Ovary (tissue), 7 donors: ENCODE measurements at regions not wholly inside any gene's neighbourhood (a gene's known extent, or its start where the extent isn't known, plus 50 kb on each side); places are given as distances from the start of the nearest gene placed in this dataset.

Source experiments
- DNase-seq, 5 donors: peaks; one replicate each; pipeline ENCODE4 v3.0.0-alpha.2; 2019 to 2020
- H3K27ac ChIP-seq, 2 donors: fragments of 200-600 bp; one replicate each; pipeline versions ENCODE4 v1.5.1 to v1.8.0; 2019 to 2022
- H3K27me3 ChIP-seq: fragments of 200-600 bp; one replicate; pipeline ENCODE4 v1.8.0; 2022
- H3K36me3 ChIP-seq: fragments of 200-600 bp; sonication (generic); one replicate; pipeline ENCODE4 v1.5.1; 2019
- H3K4me1 ChIP-seq: one replicate; pipeline ENCODE4 v1.8.1; 2013; ENCODE audit warnings: mild to moderate bottlenecking, moderate library complexity; ENCODE audit not compliant: insufficient read depth
- H3K4me3 ChIP-seq: fragments of 200-600 bp; sonication (generic); one replicate; pipeline ENCODE4 v1.5.1; 2017
- H3K9me3 ChIP-seq, 2 donors: fragments of 200-600 bp in 1 of 2; sonication (generic) in 1 of 2; one replicate each; pipeline versions ENCODE4 v1.5.1 to v1.8.1; 2013 to 2019; ENCODE audit warnings: mild to moderate bottlenecking in 1 of 2, moderate library complexity in 1 of 2
- CTCF ChIP-seq, 3 donors: fragments of 450-650 bp in 2 of 3; fragments of 200-600 bp in 1 of 3; IDR thresholded peaks; one replicate each; pipeline versions ENCODE4 v1.5.1 to v1.8.0; 2016 to 2022; ENCODE audit warnings: antibody characterized with exemption in 3 of 3, mild to moderate bottlenecking in 1 of 3
- EP300 ChIP-seq: sonication (generic); formaldehyde crosslinking; IDR thresholded peaks from one replicate; pipeline ENCODE4 v1.6.1; 2017; ENCODE audit warnings: antibody characterized with exemption
- POLR2A ChIP-seq: fragments of 450-650 bp; IDR thresholded peaks from one replicate; pipeline ENCODE4 v1.6.1; 2017; ENCODE audit warnings: antibody characterized with exemption, mild to moderate bottlenecking, moderate library complexity
- WGBS, 3 donors: extraction: QIAGEN DNeasy Blood & Tissue Kit in 1 of 3; methylation state at CpG; one replicate each; pipeline versions ENCODE4 v1.1.5 to v1.1.7; 2013 to 2017; 5-methylcytosine and 5-hydroxymethylcytosine counted together
- intact Hi-C, 4 donors: fragments of 100-400 bp; cut with DNase I; formaldehyde crosslinking; loops; one replicate each; pipeline versions ENCODE4 v1.11.0 to v1.15.1; 2022 to 2023
- donor health status: DM: no; HTN: no; CAD: no; lungs with moderate emphysema.
- donor health status: DM: no; HTN: no; CAD: no.
- donor health status: Bipolar disorder and iron deficiency.
- donor health status: DM: no; HTN: no; CAD: no.
- donor health status: DM: yes; HTN: yes; CAD: no.

GRCh38 chr1:96992871-96993270 lies 271.3 kb downstream of the PTBP2 start:
- no peaks in the 10 kb centered on the region for H3K9me3 ChIP-seq
- 88 to 91% (median 88%) methylated on average over 3 of the region's 3 CpGs for WGBS, 3 donors
- intact Hi-C loops = no loop called here
- no peaks in the 10 kb centered on the region for H3K4me1 ChIP-seq
- no peak for DNase-seq
- no peaks in the 10 kb centered on the region for H3K36me3 ChIP-seq
- TF ChIP-seq EP300 (no peak), CTCF (IDR thresholded peaks at IDR 0.05) (no peak), POLR2A (no peak)
- H3K27me3 ChIP-seq = no peaks in the 10 kb centered on the region
- H3K27ac ChIP-seq = no peak overlapping the region
- no peak overlapping the region for H3K4me3 ChIP-seq

- Histone ChIP-seq H3K27ac (no peak overlapping the region), H3K9me3 (no peaks in the 10 kb centered on the region), H3K4me3 (no peak overlapping the region), H3K36me3 (no peaks in the 10 kb centered on the region), H3K27me3 (no peaks in the 10 kb centered on the region), H3K4me1 (no peaks in the 10 kb centered on the region)
- intact Hi-C loops = no loop called here
- DNase-seq = no peak
- 61 to 64% (median 63%) methylated on average over 3 of the region's 3 CpGs for WGBS, 3 donors
- TF ChIP-seq POLR2A = no peak
Measured at GRCh38 chr1:96995351-96995750, 273.8 kb downstream of the PTBP2 start.

- 82 to 92% (median 89%) methylated on average over 1 of the region's 1 CpG for WGBS, 3 donors
- no peak for TF ChIP-seq EP300
- TF ChIP-seq CTCF (IDR thresholded peaks at IDR 0.05) = no peak
- Histone ChIP-seq H3K4me1 (no peaks in the 10 kb centered on the region), H3K27me3 (no peaks in the 10 kb centered on the region), H3K4me3 (no peak overlapping the region), H3K27ac (no peak overlapping the region), H3K9me3 (no peaks in the 10 kb centered on the region), H3K36me3 (no peaks in the 10 kb centered on the region)
- intact Hi-C loops = no loop called here
- DNase-seq = no peak
Measured at GRCh38 chr1:96996001-96996400, 274.4 kb downstream of the PTBP2 start.

- Histone ChIP-seq H3K4me1 (no peaks in the 10 kb centered on the region), H3K27me3 (no peaks in the 10 kb centered on the region), H3K9me3 (no peaks in the 10 kb centered on the region), H3K27ac (no peak overlapping the region), H3K36me3 (no peaks in the 10 kb centered on the region), H3K4me3 (no peak overlapping the region)
- no peak for TF ChIP-seq POLR2A
- TF ChIP-seq CTCF (IDR thresholded peaks at IDR 0.05) = no peak
- TF ChIP-seq EP300 = no peak
- DNase-seq = no peak
- intact Hi-C loops = no loop called here
- WGBS, 3 donors = 47 to 59% (median 57%) methylated on average over 7 of the region's 7 CpGs
Measured at GRCh38 chr1:96997717-96998116, 276.1 kb downstream of the PTBP2 start.

GRCh38 chr1:96998466-96998865 lies 276.9 kb downstream of the PTBP2 start:
- intact Hi-C loops = no loop called here
- TF ChIP-seq EP300 (no peak), POLR2A (no peak), CTCF (IDR thresholded peaks at IDR 0.05) (no peak)
- Histone ChIP-seq H3K4me1 (no peaks in the 10 kb centered on the region), H3K4me3 (no peak overlapping the region), H3K27me3 (no peaks in the 10 kb centered on the region), H3K9me3 (no peaks in the 10 kb centered on the region), H3K36me3 (no peaks in the 10 kb centered on the region), H3K27ac (no peak overlapping the region)
- no peak for DNase-seq
- 80 to 93% (median 86%) methylated on average over 3 of the region's 3 CpGs for WGBS, 3 donors
